T-cell (primary cell): ENCODE measurements at regions not wholly inside any gene's neighbourhood (a gene's known extent, or its start where the extent isn't known, plus 50 kb on each side); places are given as distances from the start of the nearest gene placed in this dataset.

Experiments used
- ATAC-seq, 4 experiments: fragments of 200-7000 bp in 3 of 4; fragments of 150-1000 bp in 1 of 4; cut with Tn5 transposase; replicated peaks in 1 of 4; 1 replicate in 3 of 4; 2 replicates in 1 of 4; pipeline ENCODE4 v1.10.0; 2021; ENCODE audit warnings: moderate library complexity in 3 of 4, mild to moderate bottlenecking in 2 of 4, moderate number of reproducible peaks in 1 of 4
- CTCF ChIA-PET, 2 donors: fragments of 300-600 bp; sonication (Branson Sonifier 250); formaldehyde crosslinking; loops; one replicate each; lab custom pipeline; 2022; ENCODE audit warnings: antibody characterized with exemption in 2 of 2; lab: Charles Lee
- POLR2A ChIA-PET, 2 donors: fragments of 300-600 bp; sonication (Branson Sonifier 250); formaldehyde crosslinking; loops; one replicate each; lab custom pipeline; 2022; ENCODE audit warnings: antibody characterized with exemption in 2 of 2; lab: Charles Lee
- DNase-seq, 35 experiments: peaks; one replicate each; pipeline versions ENCODE4 v3.0.0 to v3.0.0-alpha.2; 2013 to 2023
- H3K27ac ChIP-seq: one replicate; pipeline ENCODE4 v1.5.1; 2013; ENCODE audit warnings: low read length
- H3K27me3 ChIP-seq, 2 experiments: replicated peaks in 1 of 2; 1 replicate in 1 of 2; 2 replicates in 1 of 2; pipeline versions ENCODE4 v1.6.1 to v1.7.0; 2013; ENCODE audit warnings: low read length in 1 of 2, mixed read lengths in 1 of 2; ENCODE audit not compliant: control insufficient read depth in 2 of 2, insufficient read depth in 2 of 2; ENCODE audit errors: extremely low read depth in 1 of 2
- H3K36me3 ChIP-seq, 2 donors: 1 replicate in 1 of 2; 2 replicates in 1 of 2; pipeline versions ENCODE4 v1.6.1 to v1.7.0; 2013; ENCODE audit warnings: low read length in 1 of 2; ENCODE audit not compliant: control insufficient read depth in 2 of 2, insufficient read depth in 1 of 2; ENCODE audit errors: extremely low read depth in 1 of 2
- H3K4me1 ChIP-seq, 2 experiments: 1 replicate in 1 of 2; 2 replicates in 1 of 2; pipeline versions ENCODE4 v1.6.1 to v1.7.0; 2013; ENCODE audit warnings: low read length in 2 of 2, mixed read lengths in 1 of 2; ENCODE audit not compliant: insufficient read depth in 2 of 2, control insufficient read depth in 1 of 2; ENCODE audit errors: extremely low read depth in 1 of 2
- H3K4me3 ChIP-seq, 2 donors: 1 replicate in 1 of 2; 2 replicates in 1 of 2; pipeline versions ENCODE4 v1.5.1 to v1.7.0; 2013; ENCODE audit warnings: mild to moderate bottlenecking in 2 of 2, low read length in 1 of 2, moderate library complexity in 1 of 2; ENCODE audit not compliant: control insufficient read depth in 1 of 2; ENCODE audit errors: extremely low read depth in 1 of 2
- H3K9me3 ChIP-seq: 2 replicates; pipeline ENCODE4 v1.7.0; 2013
- H3K27ac Mint-ChIP-seq, 2 donors: one replicate each; pipeline ENCODE4 v1.8.0; 2020 to 2021; ENCODE audit warnings: mild to moderate bottlenecking in 2 of 2, mixed read lengths in 2 of 2
- H3K27me3 Mint-ChIP-seq, 2 donors: one replicate each; pipeline ENCODE4 v1.8.0; 2021 to 2022; ENCODE audit warnings: mixed read lengths in 2 of 2
- H3K36me3 Mint-ChIP-seq: one replicate; pipeline ENCODE4 v1.8.0; 2021; ENCODE audit warnings: mixed read lengths
- H3K4me1 Mint-ChIP-seq, 3 donors: one replicate each; pipeline ENCODE4 v1.8.0; 2020 to 2022; ENCODE audit warnings: mixed read lengths in 3 of 3, mild to moderate bottlenecking in 1 of 3
- H3K4me3 Mint-ChIP-seq, 3 donors: one replicate each; pipeline ENCODE4 v1.8.0; 2020 to 2022; ENCODE audit warnings: mild to moderate bottlenecking in 3 of 3, mixed read lengths in 3 of 3, moderate library complexity in 3 of 3
- H3K9me3 Mint-ChIP-seq, 3 donors: one replicate each; pipeline ENCODE4 v1.8.0; 2020 to 2022; ENCODE audit warnings: mixed read lengths in 3 of 3
- WGBS: methylation state at CpG from one replicate; pipeline ENCODE4 v1.1.5; 2013; ENCODE audit warnings: missing lambda C conversion rate; ENCODE audit not compliant: insufficient coverage; 5-methylcytosine and 5-hydroxymethylcytosine counted together

DNA sequence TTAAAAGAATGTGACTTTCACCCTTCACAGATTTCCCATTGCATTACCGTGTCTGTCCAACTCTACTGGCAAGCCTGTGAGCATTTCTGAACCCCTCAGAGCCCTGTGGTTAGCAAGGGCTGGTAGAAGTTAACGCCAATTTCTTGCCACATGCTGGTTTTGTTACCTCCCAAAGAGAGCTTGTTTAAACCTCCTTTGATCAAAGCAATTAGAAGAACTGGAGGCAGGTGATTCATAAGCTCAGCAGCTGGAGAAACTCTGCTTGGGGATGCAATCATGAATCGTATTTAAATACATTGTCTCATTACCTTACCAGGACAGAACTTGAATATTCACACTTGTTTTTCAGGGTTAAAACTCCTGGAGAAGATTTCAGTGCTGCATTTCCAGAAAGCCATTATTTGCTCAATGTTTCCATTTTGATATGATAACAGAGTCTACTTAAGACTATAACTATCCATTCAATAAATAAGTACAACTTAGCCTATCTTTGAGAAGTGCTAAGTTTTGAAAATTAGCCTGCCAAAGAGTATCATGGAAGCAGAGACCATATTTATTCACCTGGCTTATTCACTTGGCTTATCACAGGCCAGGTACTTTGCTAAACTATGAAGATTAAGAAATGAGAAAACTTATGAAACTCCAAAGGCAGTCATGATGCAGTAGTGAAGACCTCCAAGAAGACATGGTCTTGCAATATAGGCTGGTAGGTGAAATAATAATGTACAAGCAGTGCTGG is 292.8 kb downstream of the INSIG2 start:
- H3K36me3 ChIP-seq, result no peaks in the 10 kb centered on the region
- ChIA-PET POLR2A (interaction anchor here in 1 of 2 donors (0.6 kb wide), 1 partner anchor 14 kb away, joined by 3 read pairs; no protein-coding TSS in a partner anchor), CTCF (no interaction called here)
- WGBS, result 50% methylated on average over 1 of the region's 3 CpGs
- no peak overlapping the region for H3K4me3 ChIP-seq
- no peaks in the 10 kb centered on the region for H3K4me1 Mint-ChIP-seq
- H3K4me3 Mint-ChIP-seq, result no peak overlapping the region
- no peaks in the 10 kb centered on the region for H3K9me3 ChIP-seq
- no peak overlapping the region for H3K27ac Mint-ChIP-seq
- H3K27me3 Mint-ChIP-seq, result peaks cover 13 to 17% of the 10 kb centered on the region in 2 donors
- H3K27ac ChIP-seq, result no peak overlapping the region
- no peak for DNase-seq
- no peaks in the 10 kb centered on the region for H3K9me3 Mint-ChIP-seq
- H3K27me3 ChIP-seq, result peaks cover 0 to 10% of the 10 kb centered on the region in 2 experiments
- H3K36me3 Mint-ChIP-seq, result no peaks in the 10 kb centered on the region
- no peaks in the 10 kb centered on the region for H3K4me1 ChIP-seq
- ATAC-seq, result no peak

DNA sequence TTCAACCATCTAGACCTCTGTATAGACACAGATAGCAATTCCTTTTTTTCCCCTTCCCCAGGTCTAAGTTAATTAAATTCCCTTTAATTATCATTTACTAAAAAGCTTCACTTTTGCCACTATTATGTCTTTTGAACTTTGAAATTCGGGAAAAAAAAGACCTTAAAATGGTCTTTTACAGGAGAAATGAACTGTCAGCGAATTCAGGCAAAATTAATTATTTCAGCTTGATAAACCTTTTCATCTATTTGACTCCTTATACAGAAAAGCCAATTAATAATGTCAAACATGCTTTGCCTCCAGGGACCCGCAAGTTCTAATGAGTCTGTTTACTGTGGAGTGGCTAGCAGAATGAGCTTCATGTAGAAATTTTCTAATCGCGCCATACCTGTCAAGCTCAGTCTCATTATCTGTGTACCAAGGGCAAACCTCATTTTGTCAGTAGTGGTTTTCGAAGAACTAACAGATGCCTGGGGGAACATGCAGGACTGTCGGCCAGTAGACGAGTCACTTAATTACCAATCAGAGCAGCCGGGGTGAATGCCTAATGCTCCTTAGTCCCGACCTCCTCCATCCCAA is 287.7 kb downstream of the INSIG2 start:
- Histone ChIP-seq H3K36me3 (no peaks in the 10 kb centered on the region), H3K27me3 (peaks cover 2 to 10% of the 10 kb centered on the region in 2 experiments), H3K9me3 (no peaks in the 10 kb centered on the region), H3K4me1 (no peaks in the 10 kb centered on the region), H3K27ac (no peak overlapping the region), H3K4me3 (no peak overlapping the region)
- no peaks in the 10 kb centered on the region for H3K4me1 Mint-ChIP-seq
- CTCF ChIA-PET, result interaction anchor here in 1 of 2 donors (0.6 kb wide), 1 partner anchor 1306 kb away, joined by 4 read pairs; no protein-coding TSS in a partner anchor
- no peaks in the 10 kb centered on the region for H3K36me3 Mint-ChIP-seq
- 95% methylated on average over 6 of the region's 10 CpGs for WGBS
- no peaks in the 10 kb centered on the region for H3K9me3 Mint-ChIP-seq
- POLR2A ChIA-PET, result no interaction called here
- H3K27ac Mint-ChIP-seq, result no peak overlapping the region
- DNase-seq (no peak), ATAC-seq (no peak)
- H3K4me3 Mint-ChIP-seq, result no peak overlapping the region
- peaks cover 12 to 20% of the 10 kb centered on the region in 2 donors for H3K27me3 Mint-ChIP-seq

DNA sequence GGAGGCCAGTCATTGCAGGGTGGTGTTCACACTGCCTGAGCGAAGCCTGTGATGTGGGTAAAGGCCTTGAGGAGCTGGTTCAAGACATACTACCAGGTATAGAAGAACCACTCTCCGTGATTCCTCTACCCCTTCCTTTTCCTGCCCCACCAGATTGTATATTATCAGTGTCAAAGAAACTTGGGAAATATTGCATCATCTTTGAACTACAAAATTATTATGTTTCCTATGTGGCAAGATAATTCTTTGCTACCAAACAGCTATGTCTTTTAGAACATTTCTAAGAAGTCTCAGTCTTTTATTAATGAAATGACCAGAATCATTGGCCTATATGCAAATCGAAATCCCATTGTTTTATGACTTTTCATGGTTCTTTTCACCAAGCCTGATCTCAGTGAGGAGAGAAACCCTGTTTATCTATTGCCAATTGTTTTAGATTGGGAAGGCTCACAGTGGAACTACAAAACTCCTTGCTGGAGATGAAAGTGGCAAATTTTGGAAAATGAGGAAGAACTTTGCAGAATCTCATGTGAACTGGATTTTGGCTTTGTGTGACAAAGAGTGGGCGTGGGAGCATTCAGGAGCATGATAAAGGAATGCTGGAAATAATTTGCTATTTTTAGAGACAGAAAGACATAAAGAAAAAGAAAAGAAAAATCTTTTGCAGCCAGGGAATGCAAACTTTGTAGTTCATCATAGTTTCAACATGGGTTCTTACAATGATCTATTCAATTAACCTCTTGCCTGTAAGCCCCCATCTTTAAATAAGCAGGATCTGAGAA is 286.9 kb downstream of the INSIG2 start:
- WGBS, result 40% methylated on average over 1 of the region's 4 CpGs
- H3K27ac Mint-ChIP-seq, result no peak overlapping the region
- no peaks in the 10 kb centered on the region for H3K9me3 ChIP-seq
- no peak for ATAC-seq
- H3K4me1 ChIP-seq, result no peaks in the 10 kb centered on the region
- no peaks in the 10 kb centered on the region for H3K9me3 Mint-ChIP-seq
- H3K4me3 ChIP-seq, result no peak overlapping the region
- H3K27ac ChIP-seq, result no peak overlapping the region
- no peaks in the 10 kb centered on the region for H3K36me3 ChIP-seq
- no peak for DNase-seq
- H3K27me3 ChIP-seq, result peaks cover 2 to 10% of the 10 kb centered on the region in 2 experiments
- ChIA-PET POLR2A (no interaction called here), CTCF (interaction anchor here in 1 of 2 donors (0.6 kb wide), 1 partner anchor 1305 kb away, joined by 4 read pairs; no protein-coding TSS in a partner anchor)
- no peaks in the 10 kb centered on the region for H3K4me1 Mint-ChIP-seq
- H3K4me3 Mint-ChIP-seq, result no peak overlapping the region
- H3K27me3 Mint-ChIP-seq, result peaks cover 12 to 20% of the 10 kb centered on the region in 2 donors
- no peaks in the 10 kb centered on the region for H3K36me3 Mint-ChIP-seq

DNA sequence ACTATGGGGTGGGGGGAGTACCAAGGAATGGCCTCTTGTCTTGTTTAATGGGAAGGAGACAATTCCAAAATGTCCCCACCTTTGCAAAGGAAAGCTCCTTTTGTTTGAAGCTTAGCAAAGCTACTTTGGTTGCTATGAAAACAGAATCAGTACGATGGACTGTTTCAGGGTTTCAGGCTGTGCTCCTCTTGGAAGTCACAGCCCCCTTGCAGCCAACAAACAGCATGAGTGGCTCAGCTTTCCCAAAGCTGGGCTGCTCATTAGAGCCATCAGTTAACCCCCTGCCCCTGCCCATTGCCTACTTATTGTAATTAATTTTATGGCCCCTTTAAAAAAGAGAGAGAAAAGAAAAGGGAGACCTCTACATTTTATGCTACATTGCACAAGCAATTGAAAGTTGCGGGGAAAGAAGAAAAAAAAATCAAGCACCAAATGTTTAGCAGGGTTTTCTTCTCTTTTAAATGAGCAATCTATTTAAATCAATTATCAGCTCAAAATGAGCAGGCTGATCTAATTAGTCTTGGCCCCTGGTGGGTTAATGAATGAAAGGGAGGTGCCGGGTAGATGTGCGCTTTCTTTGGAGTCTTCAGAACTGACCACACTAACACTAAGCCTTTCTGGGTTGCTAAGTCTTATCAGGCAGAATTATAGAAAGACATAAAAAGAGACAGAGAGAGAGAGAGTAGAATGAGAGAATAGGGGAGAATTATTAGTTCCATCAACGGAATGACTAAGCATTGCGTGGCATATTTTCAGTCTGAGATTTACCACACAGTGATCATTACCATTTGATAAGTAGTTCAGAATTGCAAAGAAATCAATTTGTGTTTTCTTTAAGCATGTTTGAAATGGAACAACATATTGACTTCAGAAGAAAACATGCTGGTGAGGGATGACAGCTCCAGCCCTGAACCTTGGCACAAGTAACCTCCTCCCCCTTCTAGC is 284.9 kb downstream of the INSIG2 start:
- no peaks in the 10 kb centered on the region for H3K9me3 ChIP-seq
- ChIA-PET POLR2A (no interaction called here), CTCF (no interaction called here)
- DNase-seq (no peak), ATAC-seq (no peak)
- Mint-ChIP-seq H3K27ac (no peak overlapping the region), H3K36me3 (no peaks in the 10 kb centered on the region), H3K27me3 (peaks cover 18 to 24% of the 10 kb centered on the region in 2 donors), H3K4me1 (no peaks in the 10 kb centered on the region), H3K9me3 (no peaks in the 10 kb centered on the region), H3K4me3 (no peak overlapping the region)
- no peak overlapping the region for H3K27ac ChIP-seq
- WGBS, result no CpG with 5 or more reads among the region's 6 CpGs
- H3K36me3 ChIP-seq, result no peaks in the 10 kb centered on the region
- H3K4me3 ChIP-seq, result no peak overlapping the region
- H3K4me1 ChIP-seq, result no peaks in the 10 kb centered on the region
- peaks cover 2 to 10% of the 10 kb centered on the region in 2 experiments for H3K27me3 ChIP-seq

DNA sequence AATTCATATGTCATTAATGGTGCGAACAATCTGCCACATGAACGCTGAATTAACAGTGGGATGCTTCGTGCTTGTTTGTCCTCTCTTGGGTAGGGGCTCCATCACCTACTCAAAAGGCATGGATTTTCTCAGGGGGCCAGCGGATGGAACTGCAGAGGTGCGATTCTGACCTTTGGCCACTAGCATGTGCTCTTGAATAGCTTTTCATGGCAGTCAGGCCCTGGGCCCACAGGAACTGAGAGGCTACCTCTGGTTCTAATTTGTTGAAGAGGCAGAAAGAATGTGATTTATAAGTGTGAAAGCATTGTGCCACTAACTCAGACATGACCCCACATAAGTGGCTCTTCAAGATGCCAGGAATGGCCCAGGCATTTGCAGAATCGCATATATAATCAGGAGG is 283.2 kb downstream of the INSIG2 start:
- CTCF ChIA-PET, result interaction anchor here in 1 of 2 donors (0.5 kb wide), 1 partner anchor 171 kb away, joined by 3 read pairs; no protein-coding TSS in a partner anchor
- Histone ChIP-seq H3K4me1 (no peaks in the 10 kb centered on the region), H3K27ac (no peak overlapping the region), H3K36me3 (no peaks in the 10 kb centered on the region), H3K9me3 (no peaks in the 10 kb centered on the region), H3K4me3 (no peak overlapping the region), H3K27me3 (peaks cover 2 to 4% of the 10 kb centered on the region in 2 experiments)
- DNase-seq, result no peak
- no peak for ATAC-seq
- 21% methylated on average over 3 of the region's 6 CpGs for WGBS
- Mint-ChIP-seq H3K27me3 (peaks cover 17 to 30% of the 10 kb centered on the region in 2 donors), H3K27ac (no peak overlapping the region), H3K9me3 (no peaks in the 10 kb centered on the region), H3K4me3 (no peak overlapping the region), H3K36me3 (no peaks in the 10 kb centered on the region), H3K4me1 (no peaks in the 10 kb centered on the region)
- POLR2A ChIA-PET, result no interaction called here
